GM13977 (cell line): ENCODE measurements at regions not wholly inside any gene's neighbourhood (a gene's known extent, or its start where the extent isn't known, plus 50 kb on each side); places are given as distances from the start of the nearest gene placed in this dataset.

ENCODE experiments used
- DNase-seq: peaks from one replicate; pipeline ENCODE4 v3.0.0; 2012; ENCODE audit warnings: low spot score
- in situ Hi-C: fragments of 300-500 bp; cut with MboI; formaldehyde crosslinking; loops from one replicate; pipeline ENCODE4 v1.12.0; 2022; ENCODE audit warnings: low sequenced_read_pairs, low pct_unique_long_range_greater_than_20kb, mixed read lengths, inconsistent platforms; ENCODE audit not compliant: unreplicated experiment
- TF ChIP-seq, protein P1 (sequence below): IDR thresholded peaks from 2 replicates; pipeline ENCODE4 v1.5.1; 2012; ENCODE audit warnings: mild to moderate bottlenecking, control low read depth; ENCODE audit not compliant: insufficient read depth; ENCODE audit errors: extremely low read depth, missing control alignments

DNA sequence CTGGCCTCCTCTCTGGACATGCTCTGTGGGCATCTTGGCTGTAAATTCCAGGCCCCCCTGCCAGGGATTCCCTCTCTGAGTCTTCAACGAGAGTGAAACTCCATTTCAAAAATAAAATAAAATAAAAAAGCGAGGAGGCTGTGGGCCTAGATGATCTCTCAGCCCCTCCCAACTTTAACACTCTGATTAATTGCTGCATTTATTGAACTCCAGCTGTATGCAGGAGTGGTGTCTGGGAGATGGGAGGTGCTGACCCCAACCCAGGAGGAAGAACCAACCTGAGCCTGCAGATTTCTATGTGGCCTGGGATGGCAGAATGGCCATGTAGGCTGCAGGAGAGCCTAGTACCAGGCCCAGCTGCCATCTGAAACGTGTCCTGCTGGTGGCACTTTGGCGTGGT lies 154.5 kb upstream of the IER5L start:
- in situ Hi-C loops = no loop called here
- TF ChIP-seq, protein P1, sequence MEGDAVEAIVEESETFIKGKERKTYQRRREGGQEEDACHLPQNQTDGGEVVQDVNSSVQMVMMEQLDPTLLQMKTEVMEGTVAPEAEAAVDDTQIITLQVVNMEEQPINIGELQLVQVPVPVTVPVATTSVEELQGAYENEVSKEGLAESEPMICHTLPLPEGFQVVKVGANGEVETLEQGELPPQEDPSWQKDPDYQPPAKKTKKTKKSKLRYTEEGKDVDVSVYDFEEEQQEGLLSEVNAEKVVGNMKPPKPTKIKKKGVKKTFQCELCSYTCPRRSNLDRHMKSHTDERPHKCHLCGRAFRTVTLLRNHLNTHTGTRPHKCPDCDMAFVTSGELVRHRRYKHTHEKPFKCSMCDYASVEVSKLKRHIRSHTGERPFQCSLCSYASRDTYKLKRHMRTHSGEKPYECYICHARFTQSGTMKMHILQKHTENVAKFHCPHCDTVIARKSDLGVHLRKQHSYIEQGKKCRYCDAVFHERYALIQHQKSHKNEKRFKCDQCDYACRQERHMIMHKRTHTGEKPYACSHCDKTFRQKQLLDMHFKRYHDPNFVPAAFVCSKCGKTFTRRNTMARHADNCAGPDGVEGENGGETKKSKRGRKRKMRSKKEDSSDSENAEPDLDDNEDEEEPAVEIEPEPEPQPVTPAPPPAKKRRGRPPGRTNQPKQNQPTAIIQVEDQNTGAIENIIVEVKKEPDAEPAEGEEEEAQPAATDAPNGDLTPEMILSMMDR = no peak
- no peak for DNase-seq

DNA sequence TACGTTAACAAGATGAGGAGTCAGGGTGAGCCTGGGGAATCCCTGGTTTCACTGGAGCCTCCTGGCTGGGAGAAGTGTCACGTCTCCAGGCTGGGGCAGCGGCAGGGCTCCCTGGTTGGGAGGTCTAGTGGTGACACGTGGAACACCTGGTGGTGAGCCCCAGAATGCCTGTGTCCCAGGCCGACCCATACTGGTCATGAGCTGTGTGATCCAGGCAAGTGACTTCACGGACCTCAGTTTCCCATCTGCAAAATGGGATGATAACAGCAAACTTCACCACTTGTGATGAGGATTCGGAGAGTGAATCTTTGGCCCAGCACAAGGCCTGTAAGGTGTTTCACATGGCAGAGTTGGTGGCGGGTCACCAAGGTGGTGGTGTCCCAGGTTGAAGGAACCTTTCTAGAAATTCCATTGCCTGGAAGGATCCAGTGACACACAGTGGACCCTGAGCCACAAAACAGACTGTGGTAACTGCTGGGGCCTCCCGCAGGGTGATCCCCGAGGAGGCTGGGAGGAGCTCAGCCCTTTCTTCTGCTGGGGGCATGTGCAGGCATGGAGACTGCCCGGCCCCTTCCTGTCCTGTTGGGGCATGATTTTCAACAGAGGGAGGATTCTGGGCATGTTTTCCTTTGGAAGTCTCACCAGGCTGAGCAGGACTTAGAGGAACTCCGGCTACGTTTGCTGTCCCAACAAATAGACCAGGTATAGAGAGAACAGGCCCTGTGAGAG lies 153.9 kb upstream of the IER5L start:
- in situ Hi-C loops = no loop called here
- no peak for DNase-seq
- TF ChIP-seq, protein P1 = no peak

DNA sequence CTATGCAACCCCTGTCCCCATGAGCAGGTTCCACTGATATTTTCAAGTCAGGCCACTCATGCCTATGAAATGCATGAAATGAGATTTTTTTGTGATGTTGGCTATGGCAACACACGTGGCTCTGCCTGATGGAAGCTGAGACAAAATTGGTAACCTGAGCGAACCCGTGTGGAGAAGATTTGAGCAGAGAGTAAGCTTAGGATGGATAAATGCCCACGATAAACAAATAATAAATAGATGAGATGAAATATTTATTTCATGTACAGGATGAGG lies 153.4 kb upstream of the IER5L start:
- in situ Hi-C loops = no loop called here
- TF ChIP-seq, protein P1 = no peak
- DNase-seq = no peak

DNA sequence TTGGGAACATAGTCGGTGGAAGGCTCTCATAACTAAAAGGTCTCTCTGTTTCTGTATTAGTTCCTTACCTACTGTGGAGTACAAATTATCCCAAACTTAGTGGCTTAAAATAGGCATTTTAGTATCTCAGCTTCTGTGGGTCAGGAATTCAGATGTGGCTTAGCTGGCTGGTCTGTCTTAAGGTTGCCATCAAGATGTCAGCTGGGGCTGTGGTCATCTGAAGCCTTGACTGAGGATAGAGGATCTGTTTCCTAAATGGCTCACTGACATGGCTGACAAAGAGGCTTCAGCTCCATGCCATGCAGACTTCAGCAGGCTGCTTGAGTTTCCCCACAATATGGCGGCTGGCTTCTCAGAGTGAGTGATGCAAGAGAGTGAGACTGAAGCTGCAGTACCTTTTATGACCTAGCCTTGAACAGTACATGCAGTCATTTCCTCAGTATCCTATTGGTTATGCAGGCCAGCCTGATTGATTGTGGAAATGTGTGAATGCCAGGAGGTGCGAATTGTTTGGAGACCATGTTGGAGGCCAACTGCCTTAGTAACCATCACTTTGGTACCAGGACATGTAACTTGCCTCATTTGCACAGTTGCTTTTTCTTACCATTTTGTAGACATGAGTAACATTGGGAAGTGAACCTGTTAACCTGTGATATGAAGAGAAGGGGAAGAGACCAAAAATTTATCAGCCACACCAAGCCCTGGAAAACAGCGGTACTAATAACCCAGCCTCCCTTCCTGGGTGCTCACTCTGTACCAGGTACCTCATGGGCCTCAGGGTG lies 152.8 kb upstream of the IER5L start:
- in situ Hi-C loops = no loop called here
- TF ChIP-seq, protein P1 = no peak
- DNase-seq = no peak

DNA sequence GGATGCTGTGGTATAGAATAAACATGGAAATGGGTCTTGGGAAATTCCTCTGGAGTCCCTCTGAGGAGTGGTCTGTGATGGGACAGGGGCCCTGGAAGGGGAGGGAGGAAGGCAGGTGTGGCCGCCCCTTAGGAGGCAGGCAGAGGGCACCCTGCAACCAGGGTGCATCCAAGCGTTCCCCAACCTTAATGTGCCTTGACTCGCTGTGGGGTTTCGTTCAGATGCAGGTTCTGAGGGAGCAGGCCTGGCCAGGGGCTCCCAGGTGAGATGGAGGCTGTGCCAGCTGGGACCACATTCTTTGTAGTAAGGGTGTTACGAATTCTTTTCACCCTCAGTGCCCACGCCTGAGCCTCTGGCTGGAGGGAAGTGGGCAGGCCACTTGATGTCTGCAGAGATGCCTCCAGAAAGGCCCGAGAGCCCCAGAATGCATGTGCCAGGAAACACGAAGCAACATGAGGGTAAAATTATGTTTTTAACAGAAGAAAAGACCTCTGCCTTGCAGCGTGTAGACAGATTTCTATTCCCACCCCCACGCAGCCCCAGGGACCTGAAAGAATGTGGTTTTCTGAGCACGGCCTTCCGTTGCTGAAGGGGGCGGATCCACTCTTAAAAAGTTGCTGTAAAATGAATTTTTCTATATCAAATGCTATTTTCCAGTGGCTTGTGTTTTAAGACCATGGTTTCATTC lies 150.4 kb upstream of the IER5L start:
- TF ChIP-seq, protein P1 = peak; percentile 3
- in situ Hi-C loops = no loop called here
- no peak for DNase-seq

DNA sequence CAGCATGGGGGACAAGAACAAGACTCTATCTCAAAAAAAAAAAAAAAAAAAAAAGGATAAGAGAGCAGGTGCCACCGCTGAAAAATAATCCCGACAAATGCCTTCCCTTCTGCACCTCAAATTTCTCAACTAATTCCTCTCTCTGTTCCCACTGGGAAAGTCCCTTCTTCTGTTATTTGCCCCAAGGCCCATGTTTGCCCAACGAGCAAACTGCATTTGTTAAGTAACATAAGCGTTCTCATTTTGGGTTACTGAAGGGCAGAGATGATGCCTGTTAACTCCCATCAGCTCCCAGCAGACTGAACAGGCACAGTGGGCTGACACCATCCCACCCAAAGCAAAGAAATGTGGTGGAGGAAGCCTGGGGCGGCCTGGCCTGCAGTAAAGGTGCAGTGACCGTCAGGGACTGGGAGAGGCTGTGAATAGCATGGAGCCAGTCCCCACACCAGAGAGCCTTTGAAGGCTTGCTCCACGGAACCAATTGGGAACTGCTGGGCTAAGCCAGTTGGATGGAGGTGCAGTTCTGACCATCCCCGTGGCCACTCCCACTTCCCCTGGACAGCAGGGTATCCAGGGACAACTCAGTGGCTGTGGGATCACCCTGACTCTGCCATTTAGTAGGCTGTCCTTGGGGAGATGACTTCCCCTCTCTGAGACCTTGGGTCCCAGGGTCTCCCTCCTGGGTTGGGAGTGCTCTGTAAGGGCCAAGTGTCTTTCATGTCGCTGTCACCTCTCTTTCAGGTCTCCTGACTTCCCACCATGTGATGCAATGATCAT lies 149.7 kb upstream of the IER5L start:
- DNase-seq = no peak
- in situ Hi-C loops = no loop called here
- TF ChIP-seq, protein P1 = no peak
